Activated T-cell treated with anti-CD3 and anti-CD28 coated beads for 4 hours (primary cell): ENCODE measurements at regions not wholly inside any gene's neighbourhood (a gene's known extent, or its start where the extent isn't known, plus 50 kb on each side); places are given as distances from the start of the nearest gene placed in this dataset.

Experiments
- DNase-seq: peaks from one replicate; pipeline ENCODE4 v3.0.0-alpha.2; 2020

GRCh38 chr1:209207701-209208286, 375.7 kb upstream of the CAMK1G start:
- no peak for DNase-seq

- DNase-seq = no peak
These were observed 374.9 kb upstream of the CAMK1G start for GRCh38 chr1:209208648-209209047.

GRCh38 chr1:209213989-209214388, 369.5 kb upstream of the CAMK1G start:
- no peak for DNase-seq

GRCh38 chr1:209215826-209216225, 367.7 kb upstream of the CAMK1G start:
- no peak for DNase-seq

GRCh38 chr1:209218113-209218512, 365.4 kb upstream of the CAMK1G start:
- DNase-seq = no peak

- DNase-seq = no peak
These were observed 364.5 kb upstream of the CAMK1G start for GRCh38 chr1:209218981-209219380.

- DNase-seq = no peak
These were observed 363.6 kb upstream of the CAMK1G start for GRCh38 chr1:209219791-209220524.

- no peak for DNase-seq
These were observed 360.7 kb upstream of the CAMK1G start for GRCh38 chr1:209222826-209223225.

GRCh38 chr1:209223791-209224190, 359.7 kb upstream of the CAMK1G start:
- no peak for DNase-seq

GRCh38 chr1:209224886-209225285, 358.6 kb upstream of the CAMK1G start:
- no peak for DNase-seq

GRCh38 chr1:209227171-209227570, 356.3 kb upstream of the CAMK1G start:
- no peak for DNase-seq

- DNase-seq = no peak
These were observed 355.6 kb upstream of the CAMK1G start for GRCh38 chr1:209227941-209228340.

GRCh38 chr1:209229494-209230061, 353.9 kb upstream of the CAMK1G start:
- no peak for DNase-seq

GRCh38 chr1:209230314-209230713, 353.2 kb upstream of the CAMK1G start:
- DNase-seq = no peak

GRCh38 chr1:209231476-209232156, 351.9 kb upstream of the CAMK1G start:
- no peak for DNase-seq

GRCh38 chr1:209232197-209232596, 351.3 kb upstream of the CAMK1G start:
- no peak for DNase-seq

GRCh38 chr1:209232759-209233158, 350.8 kb upstream of the CAMK1G start:
- no peak for DNase-seq

- DNase-seq = no peak
These were observed 348.3 kb upstream of the CAMK1G start for GRCh38 chr1:209235166-209235565.

GRCh38 chr1:209238356-209238755, 345.2 kb upstream of the CAMK1G start:
- DNase-seq = no peak

GRCh38 chr1:209240351-209240750, 343.2 kb upstream of the CAMK1G start:
- no peak for DNase-seq

- DNase-seq = no peak
These were observed 342.0 kb upstream of the CAMK1G start for GRCh38 chr1:209241487-209241886.

- DNase-seq = peak; percentile 33
These were observed 334.8 kb upstream of the CAMK1G start for GRCh38 chr1:209248649-209249279.

GRCh38 chr1:209249280-209249670, 334.2 kb upstream of the CAMK1G start:
- DNase-seq = no peak
